OCI-LY1 (cell line): ENCODE measurements at regions not wholly inside any gene's neighbourhood (a gene's known extent, or its start where the extent isn't known, plus 50 kb on each side); places are given as distances from the start of the nearest gene placed in this dataset.

Experiments used
- EZH2 ChIP-seq: fragments of 200-600 bp; sonication (generic), shearing (Covaris generic); IDR thresholded peaks from 2 replicates; pipeline ENCODE4 v1.8.0; 2017; ENCODE audit warnings: borderline replicate concordance, mixed run types, mild to moderate bottlenecking, antibody characterized with exemption, low read length, moderate library complexity, mixed read lengths
- TF ChIP-seq, protein P1 (sequence below): fragments of 200-600 bp; sonication (generic), shearing (Covaris generic); IDR thresholded peaks from 2 replicates; pipeline ENCODE4 v1.5.1; 2017; ENCODE audit warnings: mild to moderate bottlenecking, antibody characterized with exemption, low read length, moderate library complexity, mixed read lengths

- no peak for TF ChIP-seq EZH2
- TF ChIP-seq, protein P1, sequence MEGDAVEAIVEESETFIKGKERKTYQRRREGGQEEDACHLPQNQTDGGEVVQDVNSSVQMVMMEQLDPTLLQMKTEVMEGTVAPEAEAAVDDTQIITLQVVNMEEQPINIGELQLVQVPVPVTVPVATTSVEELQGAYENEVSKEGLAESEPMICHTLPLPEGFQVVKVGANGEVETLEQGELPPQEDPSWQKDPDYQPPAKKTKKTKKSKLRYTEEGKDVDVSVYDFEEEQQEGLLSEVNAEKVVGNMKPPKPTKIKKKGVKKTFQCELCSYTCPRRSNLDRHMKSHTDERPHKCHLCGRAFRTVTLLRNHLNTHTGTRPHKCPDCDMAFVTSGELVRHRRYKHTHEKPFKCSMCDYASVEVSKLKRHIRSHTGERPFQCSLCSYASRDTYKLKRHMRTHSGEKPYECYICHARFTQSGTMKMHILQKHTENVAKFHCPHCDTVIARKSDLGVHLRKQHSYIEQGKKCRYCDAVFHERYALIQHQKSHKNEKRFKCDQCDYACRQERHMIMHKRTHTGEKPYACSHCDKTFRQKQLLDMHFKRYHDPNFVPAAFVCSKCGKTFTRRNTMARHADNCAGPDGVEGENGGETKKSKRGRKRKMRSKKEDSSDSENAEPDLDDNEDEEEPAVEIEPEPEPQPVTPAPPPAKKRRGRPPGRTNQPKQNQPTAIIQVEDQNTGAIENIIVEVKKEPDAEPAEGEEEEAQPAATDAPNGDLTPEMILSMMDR = no peak
Observed at GRCh38 chr1:4110888-4111287, 210.8 kb upstream of the C1orf174 start.
